ENCODE measurements at regions not wholly inside any gene's neighbourhood (a gene's known extent, or its start where the extent isn't known, plus 50 kb on each side); places are given as distances from the start of the nearest gene placed in this dataset.

DNA sequence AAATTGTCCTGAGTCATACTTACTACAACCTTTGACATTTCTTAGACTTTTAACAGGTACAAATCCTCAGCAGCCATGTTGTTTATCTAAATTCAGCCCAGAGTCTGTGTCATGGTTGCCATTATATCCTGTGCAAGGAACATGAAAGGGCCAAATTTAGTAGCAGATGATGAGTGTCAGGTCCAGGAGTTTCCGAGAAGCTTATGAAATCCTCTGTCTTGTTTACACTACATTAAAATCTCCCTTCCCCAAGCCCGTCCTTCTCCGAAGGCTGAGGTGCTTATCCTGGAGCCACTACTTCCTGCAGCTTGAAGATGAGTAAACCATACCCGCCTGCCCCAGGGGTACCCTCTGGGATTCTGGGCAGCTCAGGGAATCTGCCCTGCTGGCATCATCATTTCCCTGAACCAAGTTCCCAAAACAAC lies 102.6 kb upstream of the SERP2 start:
- FAIRE-seq (no peak), ATAC-seq (no peak), DNase-seq (no peak)
- Histone ChIP-seq H3K4me1 (no peaks in the 10 kb centered on the region), H3K9me3 (no peaks in the 10 kb centered on the region), H3K27me3 (no peaks in the 10 kb centered on the region), H3K27ac (no peak overlapping the region), H3K4me3 (no peak overlapping the region), H3K36me3 (no peaks in the 10 kb centered on the region)
- intact Hi-C loops (cut with DNase I), result no loop called here
- TF ChIP-seq, protein P1, sequence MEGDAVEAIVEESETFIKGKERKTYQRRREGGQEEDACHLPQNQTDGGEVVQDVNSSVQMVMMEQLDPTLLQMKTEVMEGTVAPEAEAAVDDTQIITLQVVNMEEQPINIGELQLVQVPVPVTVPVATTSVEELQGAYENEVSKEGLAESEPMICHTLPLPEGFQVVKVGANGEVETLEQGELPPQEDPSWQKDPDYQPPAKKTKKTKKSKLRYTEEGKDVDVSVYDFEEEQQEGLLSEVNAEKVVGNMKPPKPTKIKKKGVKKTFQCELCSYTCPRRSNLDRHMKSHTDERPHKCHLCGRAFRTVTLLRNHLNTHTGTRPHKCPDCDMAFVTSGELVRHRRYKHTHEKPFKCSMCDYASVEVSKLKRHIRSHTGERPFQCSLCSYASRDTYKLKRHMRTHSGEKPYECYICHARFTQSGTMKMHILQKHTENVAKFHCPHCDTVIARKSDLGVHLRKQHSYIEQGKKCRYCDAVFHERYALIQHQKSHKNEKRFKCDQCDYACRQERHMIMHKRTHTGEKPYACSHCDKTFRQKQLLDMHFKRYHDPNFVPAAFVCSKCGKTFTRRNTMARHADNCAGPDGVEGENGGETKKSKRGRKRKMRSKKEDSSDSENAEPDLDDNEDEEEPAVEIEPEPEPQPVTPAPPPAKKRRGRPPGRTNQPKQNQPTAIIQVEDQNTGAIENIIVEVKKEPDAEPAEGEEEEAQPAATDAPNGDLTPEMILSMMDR (IDR thresholded peaks at IDR 0.05), result no peak
- 68 to 79% methylated on average over 4 of the region's 4 CpGs for WGBS, 2 donors

DNA sequence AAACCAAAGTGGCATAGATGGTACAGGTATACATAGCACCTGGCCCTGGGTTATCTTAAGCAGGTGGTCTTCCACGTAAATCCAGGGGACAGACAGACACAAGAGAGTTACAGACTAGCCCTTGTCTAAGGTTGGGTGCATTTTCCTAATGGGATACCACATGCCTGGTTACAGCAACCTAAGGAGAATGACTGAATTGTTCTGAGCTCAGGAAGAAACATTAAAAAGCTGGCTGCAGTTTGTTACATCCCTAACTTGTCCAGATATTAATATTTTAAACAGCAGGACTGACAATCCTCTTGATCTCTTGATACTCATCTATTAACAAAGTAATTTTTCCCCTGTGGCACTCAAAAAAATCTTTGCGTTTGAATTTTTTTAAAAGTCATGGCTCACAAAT lies 102.2 kb upstream of the SERP2 start:
- no peak for FAIRE-seq
- intact Hi-C loops (cut with DNase I), result no loop called here
- no peak for ATAC-seq

DNA sequence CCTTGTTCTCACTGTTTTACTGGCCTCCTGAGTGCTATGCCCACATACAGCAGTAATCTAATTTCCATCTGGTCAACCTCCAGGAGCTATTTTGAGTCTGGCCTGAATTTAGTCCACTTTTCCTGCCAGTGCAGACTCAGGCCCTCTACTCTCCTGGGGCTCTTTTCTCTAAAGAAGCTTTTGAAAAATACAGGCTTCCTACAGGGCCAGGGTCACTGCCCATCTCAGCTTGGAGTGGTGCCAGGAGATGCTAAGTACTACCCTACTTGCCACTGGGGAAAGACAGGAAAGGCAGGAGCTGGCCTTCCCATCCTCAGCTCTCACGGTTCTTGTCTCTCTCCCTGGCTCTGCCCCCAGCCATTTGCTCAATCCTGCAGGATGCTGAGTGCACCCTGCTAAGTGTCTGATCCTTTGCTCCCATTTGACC lies 101.7 kb upstream of the SERP2 start:
- DNase-seq, result no peak
- Histone ChIP-seq H3K4me3 (no peak overlapping the region), H3K36me3 (no peaks in the 10 kb centered on the region), H3K9me3 (no peaks in the 10 kb centered on the region), H3K4me1 (no peaks in the 10 kb centered on the region), H3K27ac (no peak overlapping the region), H3K27me3 (no peaks in the 10 kb centered on the region)
- 80 to 86% methylated on average over 1 of the region's 1 CpG for WGBS, 2 donors
- intact Hi-C loops (cut with DNase I), result no loop called here
- no peak for ATAC-seq
- no peak for FAIRE-seq
- TF ChIP-seq, protein P1 (IDR thresholded peaks at IDR 0.05), result no peak

More for the DNA sequence above, 102.2 kb upstream of the SERP2 start:
- TF ChIP-seq, protein P1 (IDR thresholded peaks at IDR 0.05), result no peak
- Histone ChIP-seq H3K4me3 (no peak overlapping the region), H3K27ac (no peak overlapping the region), H3K9me3 (no peaks in the 10 kb centered on the region), H3K4me1 (no peaks in the 10 kb centered on the region), H3K27me3 (no peaks in the 10 kb centered on the region), H3K36me3 (no peaks in the 10 kb centered on the region)
- 67 to 75% methylated on average over 2 of the region's 2 CpGs for WGBS, 2 donors
- no peak for DNase-seq

DNA sequence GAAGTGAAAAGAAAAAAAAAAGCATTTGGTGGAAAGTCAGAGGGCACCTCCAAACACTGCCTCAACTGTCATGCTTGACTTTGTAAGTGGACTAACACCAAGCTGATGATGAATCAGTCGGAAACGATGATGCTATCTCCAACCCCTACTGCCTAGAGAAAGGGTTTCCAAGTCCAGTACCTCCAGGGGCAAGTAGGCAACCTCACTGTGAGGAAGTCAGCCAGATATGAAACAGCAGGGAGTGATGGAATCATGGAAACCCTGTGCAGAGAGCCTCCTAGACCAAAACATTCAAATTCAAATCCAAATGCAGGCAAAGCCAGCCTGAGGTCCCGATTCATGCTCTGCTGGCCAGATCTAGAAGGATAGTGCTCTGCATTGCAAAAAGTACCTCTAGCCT lies 100.9 kb upstream of the SERP2 start:
- no peak for ATAC-seq
- TF ChIP-seq, protein P1 (IDR thresholded peaks at IDR 0.05), result no peak
- no peaks in the 10 kb centered on the region for H3K4me1 ChIP-seq
- intact Hi-C loops (cut with DNase I), result no loop called here
- 94 to 100% methylated on average over 3 of the region's 3 CpGs for WGBS, 2 donors
- FAIRE-seq, result no peak
- no peaks in the 10 kb centered on the region for H3K36me3 ChIP-seq
- no peak overlapping the region for H3K4me3 ChIP-seq
- H3K27ac ChIP-seq, result no peak overlapping the region
- H3K27me3 ChIP-seq, result no peaks in the 10 kb centered on the region
- no peak for DNase-seq
- no peaks in the 10 kb centered on the region for H3K9me3 ChIP-seq

DNA sequence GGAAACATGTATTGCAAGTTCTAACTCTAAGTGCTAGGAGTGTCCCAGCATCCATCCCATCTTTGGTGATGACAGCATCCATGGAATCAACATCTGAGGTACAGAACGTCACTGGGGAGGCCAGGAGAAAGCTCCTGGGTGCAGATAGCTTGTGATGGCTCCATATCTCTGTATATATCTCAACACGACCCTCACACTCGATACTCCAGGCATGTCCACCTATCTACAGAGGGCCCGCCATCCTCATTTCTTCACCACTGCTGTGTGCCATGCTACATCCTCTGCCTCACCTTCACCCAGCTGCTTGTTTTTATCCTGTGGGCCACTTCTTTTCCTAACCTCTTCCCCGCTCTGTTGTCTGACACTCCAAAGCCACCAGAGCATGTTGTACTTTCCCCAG lies 100.4 kb upstream of the SERP2 start:
- TF ChIP-seq, protein P1 (IDR thresholded peaks at IDR 0.05), result no peak
- no peak for FAIRE-seq
- no peak overlapping the region for H3K4me3 ChIP-seq
- intact Hi-C loops (cut with DNase I), result no loop called here
- 85% methylated on average over 5 of the region's 5 CpGs for WGBS, 2 donors
- H3K9me3 ChIP-seq, result no peaks in the 10 kb centered on the region
- no peak overlapping the region for H3K27ac ChIP-seq
- peaks cover 0 to 5% (median 3%) of the 10 kb centered on the region in 3 donors for H3K4me1 ChIP-seq
- no peak for ATAC-seq
- DNase-seq, result no peak
- H3K36me3 ChIP-seq, result no peaks in the 10 kb centered on the region
- no peaks in the 10 kb centered on the region for H3K27me3 ChIP-seq
